Right lobe of liver (tissue), 6 donors: ENCODE measurements at regions not wholly inside any gene's neighbourhood (a gene's known extent, or its start where the extent isn't known, plus 50 kb on each side); places are given as distances from the start of the nearest gene placed in this dataset.

Experiments
- ATAC-seq, 4 donors: fragments of 200-7000 bp; cut with Tn5 transposase; one replicate each; pipeline ENCODE4 v1.9.1; 2020; ENCODE audit warnings: mild to moderate bottlenecking in 4 of 4, moderate library complexity in 4 of 4
- DNase-seq, 3 donors: peaks; one replicate each; pipeline ENCODE4 v3.0.0-alpha.2; 2020
- H3K27ac ChIP-seq, 3 donors: fragments of 200-600 bp; one replicate each; pipeline ENCODE4 v1.8.0; 2022
- H3K27me3 ChIP-seq, 2 donors: fragments of 200-600 bp; one replicate each; pipeline ENCODE4 v1.8.0; 2022
- H3K36me3 ChIP-seq, 4 donors: fragments of 200-600 bp; sonication (generic) in 1 of 4; one replicate each; pipeline versions ENCODE4 v1.5.1 to v1.8.0; 2017 to 2022; ENCODE audit warnings: control low read depth in 1 of 4
- H3K4me1 ChIP-seq, 4 donors: fragments of 200-600 bp; sonication (generic) in 1 of 4; one replicate each; pipeline versions ENCODE4 v1.5.1 to v1.8.0; 2017 to 2022; ENCODE audit warnings: control low read depth in 1 of 4
- H3K4me3 ChIP-seq, 3 donors: fragments of 200-600 bp; one replicate each; pipeline ENCODE4 v1.8.0; 2022
- H3K9me3 ChIP-seq, 4 donors: fragments of 200-600 bp; sonication (generic) in 1 of 4; one replicate each; pipeline versions ENCODE4 v1.5.1 to v1.8.0; 2017 to 2022; ENCODE audit warnings: control low read depth in 1 of 4
- CTCF ChIP-seq, 4 donors: fragments of 200-600 bp in 3 of 4; fragments of 450-650 bp in 1 of 4; IDR thresholded peaks; one replicate each; pipeline versions ENCODE4 v1.5.1 to v1.8.0; 2016 to 2022; ENCODE audit warnings: antibody characterized with exemption in 4 of 4, mild to moderate bottlenecking in 2 of 4
- POLR2A ChIP-seq: fragments of 450-650 bp; IDR thresholded peaks from one replicate; pipeline ENCODE4 v1.6.1; 2017; ENCODE audit warnings: antibody characterized with exemption, mild to moderate bottlenecking
- WGBS: methylation state at CpG from one replicate; pipeline ENCODE4 v1.1.6; 2018; ENCODE audit warnings: low coverage, low lambda C conversion rate; ENCODE audit not compliant: insufficient coverage; ENCODE audit errors: missing lambda C conversion rate; 5-methylcytosine and 5-hydroxymethylcytosine counted together
- intact Hi-C, 2 donors: fragments of 100-400 bp; cut with DNase I; formaldehyde crosslinking; loops; one replicate each; pipeline versions ENCODE4 v1.11.2 to v1.14.1; 2022
- donor health status: DM: no; HTN: yes; CAD: no.
- donor health status: DM: no; HTN: no; CAD: no.
- donor health status: DM: no; HTN: no; CAD: no.
- donor health status: DM: no; HTN: yes; CAD: no.
- donor health status: DM: no; HTN: yes; CAD: no.

DNA sequence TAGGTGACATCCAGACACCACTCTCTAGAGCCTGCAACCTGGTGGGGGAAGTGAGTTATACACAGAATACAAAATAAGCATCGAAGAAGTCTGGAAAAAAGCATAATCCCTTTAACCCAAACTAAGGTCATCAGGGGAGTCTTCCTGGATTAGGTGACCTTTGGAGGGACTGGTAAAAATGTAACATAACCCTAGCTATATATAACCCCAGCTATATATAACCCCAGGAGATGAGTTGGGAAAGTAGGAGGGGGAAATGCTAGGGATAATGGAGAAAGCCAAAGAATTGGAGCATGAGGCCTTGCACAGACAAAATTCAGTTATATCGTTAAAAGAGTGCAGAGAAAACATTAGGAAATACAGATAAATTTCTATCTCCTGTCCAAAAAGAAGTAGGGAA is 164.8 kb downstream of the QRSL1 start:
- DNase-seq (no peak), ATAC-seq (no peak)
- 76% methylated on average over 2 of the region's 2 CpGs for WGBS
- no peak for TF ChIP-seq POLR2A
- Histone ChIP-seq H3K9me3 (no peaks in the 10 kb centered on the region), H3K4me3 (no peak overlapping the region), H3K27ac (no peak overlapping the region), H3K36me3 (no peaks in the 10 kb centered on the region), H3K4me1 (peaks cover under 1 to 17% (median 7%) of the 10 kb centered on the region in 4 donors), H3K27me3 (no peaks in the 10 kb centered on the region)
- intact Hi-C loops: no loop called here

DNA sequence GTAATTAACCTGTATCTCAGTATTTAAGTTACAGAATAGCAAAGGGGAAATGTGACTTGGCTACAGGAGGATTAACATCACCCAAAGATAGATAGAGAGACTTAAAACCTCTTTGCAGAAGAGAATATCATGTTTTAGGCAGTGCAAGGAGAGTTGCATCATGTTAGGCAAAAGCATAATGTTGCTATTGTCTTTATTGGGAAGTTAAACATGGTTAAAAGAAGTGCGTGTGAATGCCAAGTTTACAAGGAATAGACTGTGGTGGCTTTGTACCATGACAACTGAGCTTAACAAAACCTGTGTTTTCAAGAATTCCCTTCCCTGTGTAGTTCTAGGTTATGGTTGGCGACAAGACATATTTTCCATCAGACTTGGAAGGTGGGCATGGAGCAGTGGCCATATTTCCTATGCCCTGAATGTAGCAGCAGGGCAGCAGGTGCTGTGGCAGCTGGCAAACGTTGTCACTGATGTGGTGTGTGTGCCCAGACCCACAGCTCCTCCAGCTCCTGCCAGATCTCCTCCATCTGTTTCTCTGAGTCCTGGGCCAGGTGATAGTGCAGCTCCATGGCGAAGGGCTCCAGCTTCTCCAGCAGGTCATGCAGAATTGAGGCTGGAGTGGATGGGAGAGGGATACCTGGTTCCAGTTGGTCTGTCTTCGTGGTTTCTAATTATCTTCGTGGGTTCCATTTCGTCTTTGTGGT is 163.3 kb downstream of the QRSL1 start:
- no peak for ATAC-seq
- Histone ChIP-seq H3K4me3 (no peak overlapping the region), H3K36me3 (no peaks in the 10 kb centered on the region), H3K4me1 (peaks cover 0 to 21% (median 9%) of the 10 kb centered on the region in 4 donors), H3K27me3 (no peaks in the 10 kb centered on the region), H3K27ac (no peak overlapping the region), H3K9me3 (no peaks in the 10 kb centered on the region)
- 78% methylated on average over 7 of the region's 7 CpGs for WGBS
- intact Hi-C loops: no loop called here
- TF ChIP-seq CTCF (IDR thresholded peaks at IDR 0.05): no peak
- TF ChIP-seq POLR2A: no peak
- DNase-seq: no peak

DNA sequence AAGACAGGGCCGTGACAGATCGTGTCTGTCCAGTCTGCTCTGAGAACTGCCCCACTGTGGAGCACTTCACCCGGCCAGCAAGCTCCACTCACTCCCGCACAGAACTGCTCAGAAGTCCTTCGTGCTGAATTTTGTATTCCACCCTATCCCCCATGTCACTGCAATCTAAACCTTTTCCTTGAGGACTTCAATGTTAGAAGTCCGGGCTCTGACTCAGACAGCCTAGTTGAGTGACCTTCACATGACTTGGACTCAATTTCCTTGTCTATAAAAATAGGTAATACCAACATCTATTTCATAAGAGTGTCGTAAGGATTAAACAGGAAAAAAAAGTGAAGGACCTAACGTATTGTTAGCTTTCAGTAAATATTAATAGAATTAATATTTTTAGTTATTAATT is 161.6 kb downstream of the QRSL1 start:
- no peaks in the 10 kb centered on the region for H3K36me3 ChIP-seq

GRCh38 chr6:106790149-106790770 is 160.9 kb downstream of the QRSL1 start:
- Histone ChIP-seq H3K4me3 (no peak overlapping the region), H3K9me3 (no peaks in the 10 kb centered on the region), H3K27me3 (no peaks in the 10 kb centered on the region), H3K4me1 (peaks cover 0 to 12% (median 4%) of the 10 kb centered on the region in 4 donors), H3K36me3 (no peaks in the 10 kb centered on the region), H3K27ac (no peak overlapping the region)
- TF ChIP-seq CTCF (IDR thresholded peaks at IDR 0.05) (no peak), POLR2A (no peak)
- DNase-seq: no peak
- no peak for ATAC-seq
- intact Hi-C loops: no loop called here
- 72% methylated on average over 8 of the region's 8 CpGs for WGBS

More for the DNA sequence above, 161.6 kb downstream of the QRSL1 start:
- intact Hi-C loops: no loop called here
- Histone ChIP-seq H3K4me3 (no peak overlapping the region), H3K4me1 (peaks cover 0 to 12% (median 4%) of the 10 kb centered on the region in 4 donors), H3K9me3 (no peaks in the 10 kb centered on the region), H3K27ac (no peak overlapping the region), H3K27me3 (no peaks in the 10 kb centered on the region)
- no peak for TF ChIP-seq POLR2A
- TF ChIP-seq CTCF (IDR thresholded peaks at IDR 0.05): no peak
- ATAC-seq (no peak), DNase-seq (no peak)
- WGBS: 75% methylated on average over 8 of the region's 8 CpGs

DNA sequence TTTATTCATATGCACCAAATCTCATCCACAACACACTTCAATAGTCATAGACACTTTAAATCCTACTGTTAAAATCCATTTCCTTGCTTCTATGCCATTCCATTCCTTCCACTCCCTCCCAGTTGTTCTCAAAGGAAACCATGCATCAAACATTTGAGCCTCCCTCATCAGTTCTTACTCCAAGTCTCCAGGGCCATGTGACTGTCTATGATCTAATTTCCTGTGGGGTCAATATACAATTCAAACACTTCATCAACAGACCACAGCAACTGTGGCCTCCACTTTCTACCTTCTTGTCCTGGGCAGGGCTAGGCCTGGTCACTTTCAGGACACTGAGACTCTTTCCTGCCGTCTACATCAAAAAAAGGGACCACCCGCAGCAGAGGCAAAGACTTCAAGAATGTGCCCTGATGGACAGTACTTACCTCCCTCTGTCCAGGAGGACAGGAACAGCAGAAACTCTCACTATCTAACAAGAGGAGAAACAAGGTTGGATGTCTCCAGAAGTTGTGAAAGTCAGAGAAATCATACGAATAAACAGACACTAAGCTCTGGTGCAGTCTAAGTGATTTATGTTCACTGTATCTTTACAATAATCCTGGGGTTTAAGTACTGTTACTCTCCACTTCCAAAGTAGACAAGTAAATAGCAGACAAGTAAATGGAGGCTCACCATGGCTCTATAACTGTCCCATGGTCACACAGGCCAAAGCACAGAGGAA is 160.2 kb downstream of the QRSL1 start:
- Histone ChIP-seq H3K4me1 (peaks cover 0 to 12% (median 4%) of the 10 kb centered on the region in 4 donors), H3K4me3 (no peak overlapping the region), H3K9me3 (no peaks in the 10 kb centered on the region), H3K27ac (peak overlapping the region in 1 of 3 donors; percentile 99), H3K27me3 (no peaks in the 10 kb centered on the region), H3K36me3 (no peaks in the 10 kb centered on the region)
- intact Hi-C loops: no loop called here
- TF ChIP-seq POLR2A: no peak
- TF ChIP-seq CTCF (IDR thresholded peaks at IDR 0.05): no peak
- WGBS: 71% methylated on average over 3 of the region's 3 CpGs
- no peak for DNase-seq
- ATAC-seq: no peak
